Kidney (tissue), 13 donors: ENCODE measurements at regions not wholly inside any gene's neighbourhood (a gene's known extent, or its start where the extent isn't known, plus 50 kb on each side); places are given as distances from the start of the nearest gene placed in this dataset.

Source experiments
- DNase-seq, 5 donors: peaks; one replicate each; pipeline ENCODE4 v3.0.0-alpha.2; 2013 to 2020
- FAIRE-seq: peaks from 2 replicates; lab custom pipeline; 2012; peaks lifted over from hg19 to GRCh38; lab: Jason Lieb, UNC
- H3K27ac ChIP-seq, 2 donors: one replicate each; pipeline ENCODE4 v1.7.0; 2013; ENCODE audit warnings: low read depth in 2 of 2, low read length in 2 of 2, inconsistent platforms in 1 of 2
- H3K27me3 ChIP-seq: one replicate; pipeline ENCODE4 v1.7.1; 2013; ENCODE audit warnings: low read length, inconsistent platforms; ENCODE audit not compliant: control insufficient read depth, insufficient read depth
- H3K36me3 ChIP-seq, 3 donors: one replicate each; pipeline versions ENCODE4 v1.7.0 to v1.7.1; 2013; ENCODE audit warnings: low read length in 3 of 3, control low read depth in 1 of 3, inconsistent platforms in 1 of 3; ENCODE audit not compliant: insufficient read depth in 3 of 3, control insufficient read depth in 2 of 3
- H3K4me1 ChIP-seq, 3 donors: one replicate each; pipeline versions ENCODE4 v1.7.0 to v1.7.1; 2013; ENCODE audit warnings: low read length in 3 of 3, inconsistent platforms in 1 of 3, low read depth in 1 of 3; ENCODE audit not compliant: control insufficient read depth in 2 of 3, insufficient read depth in 2 of 3
- H3K4me3 ChIP-seq, 3 donors: one replicate each; pipeline versions ENCODE4 v1.7.0 to v1.8.1; 2013; ENCODE audit warnings: low read length in 3 of 3, control low read depth in 1 of 3, inconsistent platforms in 1 of 3
- H3K9ac ChIP-seq, 3 donors: one replicate each; pipeline versions ENCODE4 v1.7.0 to v1.7.1; 2013; ENCODE audit warnings: low read length in 3 of 3, control low read depth in 1 of 3, inconsistent platforms in 1 of 3
- H3K9me3 ChIP-seq, 3 donors: one replicate each; pipeline versions ENCODE4 v1.7.0 to v1.7.1; 2013; ENCODE audit warnings: low read length in 3 of 3, control low read depth in 1 of 3, inconsistent platforms in 1 of 3; ENCODE audit not compliant: control insufficient read depth in 2 of 3, insufficient read depth in 1 of 3
- intact Hi-C: fragments of 100-400 bp; cut with DNase I; formaldehyde crosslinking; loops from one replicate; pipeline ENCODE4 v1.11.1; 2022
- TF ChIP-seq, protein P1 (sequence below): IDR thresholded peaks from 3 replicates; pipeline ENCODE4 v1.5.1; 2012; ENCODE audit warnings: mild to moderate bottlenecking, moderate library complexity, borderline replicate concordance; ENCODE audit not compliant: insufficient read depth; ENCODE audit errors: extremely low read depth
- donor health status: control.
- donor health status: control.
- donor health status: control.
- donor health status: control.
- donor health status: control.
- donor health status: DM: yes; HTN: yes; CAD: no.
- donor health status: Normal renal cell carcinoma (clear cell type).

- H3K4me3 ChIP-seq = no peak overlapping the region
- no peaks in the 10 kb centered on the region for H3K9me3 ChIP-seq
- FAIRE-seq (no peak), DNase-seq (peak in 4 of 5 donors; percentile 62 to 72 (median 64))
- H3K4me1 ChIP-seq = no peaks in the 10 kb centered on the region
- TF ChIP-seq, protein P1, sequence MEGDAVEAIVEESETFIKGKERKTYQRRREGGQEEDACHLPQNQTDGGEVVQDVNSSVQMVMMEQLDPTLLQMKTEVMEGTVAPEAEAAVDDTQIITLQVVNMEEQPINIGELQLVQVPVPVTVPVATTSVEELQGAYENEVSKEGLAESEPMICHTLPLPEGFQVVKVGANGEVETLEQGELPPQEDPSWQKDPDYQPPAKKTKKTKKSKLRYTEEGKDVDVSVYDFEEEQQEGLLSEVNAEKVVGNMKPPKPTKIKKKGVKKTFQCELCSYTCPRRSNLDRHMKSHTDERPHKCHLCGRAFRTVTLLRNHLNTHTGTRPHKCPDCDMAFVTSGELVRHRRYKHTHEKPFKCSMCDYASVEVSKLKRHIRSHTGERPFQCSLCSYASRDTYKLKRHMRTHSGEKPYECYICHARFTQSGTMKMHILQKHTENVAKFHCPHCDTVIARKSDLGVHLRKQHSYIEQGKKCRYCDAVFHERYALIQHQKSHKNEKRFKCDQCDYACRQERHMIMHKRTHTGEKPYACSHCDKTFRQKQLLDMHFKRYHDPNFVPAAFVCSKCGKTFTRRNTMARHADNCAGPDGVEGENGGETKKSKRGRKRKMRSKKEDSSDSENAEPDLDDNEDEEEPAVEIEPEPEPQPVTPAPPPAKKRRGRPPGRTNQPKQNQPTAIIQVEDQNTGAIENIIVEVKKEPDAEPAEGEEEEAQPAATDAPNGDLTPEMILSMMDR = no peak
- no peak overlapping the region for H3K27ac ChIP-seq
- no peak overlapping the region for H3K9ac ChIP-seq
- H3K36me3 ChIP-seq = no peaks in the 10 kb centered on the region
- intact Hi-C loops = no loop called here
- no peaks in the 10 kb centered on the region for H3K27me3 ChIP-seq
Observed at GRCh38 chr17:72351884-72352346, 231.1 kb downstream of the SOX9 start.

DNA sequence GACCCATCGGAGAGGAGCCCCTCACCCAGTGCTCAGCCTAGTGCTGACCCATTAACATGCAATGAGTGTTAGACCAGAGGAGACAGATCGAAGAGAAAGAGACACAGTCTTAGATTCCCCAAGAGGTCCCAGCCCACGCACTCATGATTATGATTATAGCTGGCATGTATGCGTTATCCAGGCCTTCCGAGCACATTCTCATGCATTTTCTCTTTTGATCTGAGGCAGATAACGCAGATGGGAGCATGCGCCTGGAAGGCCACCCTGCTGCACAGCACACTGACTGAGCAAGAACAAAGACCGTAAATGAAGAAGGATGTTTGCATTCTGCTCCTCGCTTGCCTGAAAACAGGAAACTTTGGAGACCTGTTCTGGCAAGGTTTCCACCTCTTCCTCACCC lies 232.7 kb downstream of the SOX9 start:
- H3K4me1 ChIP-seq = no peaks in the 10 kb centered on the region
- intact Hi-C loops = no loop called here
- no peaks in the 10 kb centered on the region for H3K36me3 ChIP-seq
- no peak overlapping the region for H3K9ac ChIP-seq
- H3K9me3 ChIP-seq = no peaks in the 10 kb centered on the region
- no peak overlapping the region for H3K4me3 ChIP-seq
- H3K27me3 ChIP-seq = no peaks in the 10 kb centered on the region
- no peak for DNase-seq
- TF ChIP-seq, protein P1 = no peak
- no peak for FAIRE-seq
- no peak overlapping the region for H3K27ac ChIP-seq

- Histone ChIP-seq H3K27me3 (no peaks in the 10 kb centered on the region), H3K9ac (no peak overlapping the region), H3K27ac (no peak overlapping the region), H3K9me3 (no peaks in the 10 kb centered on the region), H3K4me3 (no peak overlapping the region), H3K36me3 (no peaks in the 10 kb centered on the region), H3K4me1 (no peaks in the 10 kb centered on the region)
- DNase-seq = peak in 3 of 5 donors; percentile 26 to 40 (median 35)
- TF ChIP-seq, protein P1 = no peak
- intact Hi-C loops = no loop called here
- no peak for FAIRE-seq
Observed at GRCh38 chr17:72354071-72354470, 233.3 kb downstream of the SOX9 start.

- Histone ChIP-seq H3K4me1 (no peaks in the 10 kb centered on the region), H3K36me3 (no peaks in the 10 kb centered on the region), H3K27me3 (no peaks in the 10 kb centered on the region), H3K9ac (no peak overlapping the region), H3K9me3 (no peaks in the 10 kb centered on the region), H3K4me3 (no peak overlapping the region), H3K27ac (no peak overlapping the region)
- DNase-seq = no peak
- intact Hi-C loops = no loop called here
- TF ChIP-seq, protein P1 = no peak
- FAIRE-seq = no peak
Observed at GRCh38 chr17:72357764-72358365, 237.0 kb downstream of the SOX9 start.
